PC-3 (cell line): ENCODE measurements at regions not wholly inside any gene's neighbourhood (a gene's known extent, or its start where the extent isn't known, plus 50 kb on each side); places are given as distances from the start of the nearest gene placed in this dataset.
A peak's percentile ranks its signal among the peaks of the same experiment; 100 is the strongest.

Source experiments
- ATAC-seq: fragments of 200-7000 bp; cut with Tn5 transposase; 2 replicates; pipeline ENCODE4 v1.9.1; 2020; ENCODE audit warnings: mild to moderate bottlenecking, moderate library complexity
- BruUV-seq: library from RNA; stranded (reverse); fragments of 400-500 nt; replicated peaks from 2 replicates; lab custom pipeline; 2021; lab: Mats Ljungman, UMichigan
- CTCF ChIA-PET: fragments of 300-600 bp; sonication (Branson Sonifier 250); formaldehyde crosslinking; loops from one replicate; lab custom pipeline; 2022; ENCODE audit warnings: antibody characterized with exemption; lab: Charles Lee
- POLR2A ChIA-PET: fragments of 300-600 bp; sonication (Branson Sonifier 250); formaldehyde crosslinking; loops from one replicate; lab custom pipeline; 2022; ENCODE audit warnings: antibody characterized with exemption; ENCODE audit not compliant: unreplicated experiment; lab: Charles Lee
- DNase-seq: peaks from one replicate; pipeline ENCODE4 v3.0.0-alpha.2; 2015
- H2AFZ ChIP-seq: fragments of 300-600 bp; sonication (generic); 2 replicates; pipeline ENCODE4 v1.6.0; 2016; ENCODE audit warnings: antibody characterized with exemption, low read length
- H3F3A ChIP-seq: fragments of 300-600 bp; sonication (generic); one replicate; pipeline ENCODE4 v1.6.0; 2017; ENCODE audit warnings: antibody characterized with exemption, low read length, control low read depth, mild to moderate bottlenecking; ENCODE audit not compliant: unreplicated experiment
- H3K27ac ChIP-seq: fragments of 300-600 bp; sonication (generic); 2 replicates; pipeline ENCODE4 v1.5.1; 2016; ENCODE audit warnings: mild to moderate bottlenecking, low read length
- H3K27me3 ChIP-seq: fragments of 300-600 bp; sonication (generic); 2 replicates; pipeline ENCODE4 v1.6.1; 2016; ENCODE audit warnings: low read length, mixed read lengths
- H3K36me3 ChIP-seq: fragments of 300-600 bp; sonication (generic); 2 replicates; pipeline ENCODE4 v1.6.1; 2016; ENCODE audit warnings: low read depth, mixed run types, low read length, mixed read lengths
- H3K4me1 ChIP-seq: fragments of 300-600 bp; sonication (generic); 2 replicates; pipeline ENCODE4 v1.5.1; 2016; ENCODE audit warnings: low read length; ENCODE audit not compliant: insufficient read depth
- H3K4me2 ChIP-seq: fragments of 300-600 bp; sonication (generic); 2 replicates; pipeline ENCODE4 v1.6.0; 2016; ENCODE audit warnings: low read length
- H3K4me3 ChIP-seq: fragments of 300-600 bp; sonication (generic); 2 replicates; pipeline ENCODE4 v1.5.1; 2016; ENCODE audit warnings: mild to moderate bottlenecking, low read length, mixed read lengths
- H3K79me2 ChIP-seq: fragments of 300-600 bp; sonication (generic); 2 replicates; pipeline ENCODE4 v1.6.1; 2017; ENCODE audit warnings: low read length, mixed read lengths
- H3K9ac ChIP-seq: fragments of 300-600 bp; sonication (generic); 2 replicates; pipeline ENCODE4 v1.6.0; 2016; ENCODE audit warnings: mild to moderate bottlenecking, low read length
- H3K9me2 ChIP-seq: fragments of 300-600 bp; sonication (generic); replicated peaks from 2 replicates; pipeline ENCODE4 v1.6.1; 2016; ENCODE audit warnings: mixed run types, low read length, mixed read lengths
- H3K9me3 ChIP-seq: fragments of 300-600 bp; sonication (generic); 2 replicates; pipeline ENCODE4 v1.6.1; 2016; ENCODE audit warnings: low read length, mixed read lengths
- H4K20me1 ChIP-seq: fragments of 300-600 bp; sonication (generic); 2 replicates; pipeline ENCODE4 v1.6.1; 2016; ENCODE audit warnings: low read length, mixed read lengths
- EZH2 ChIP-seq: fragments of 300-600 bp; sonication (generic); IDR thresholded peaks from one replicate; pipeline ENCODE4 v1.6.1; 2017; ENCODE audit warnings: antibody characterized with exemption, mild to moderate bottlenecking, low read length; ENCODE audit not compliant: unreplicated experiment
- EZH2phosphoT487 ChIP-seq: fragments of 300-600 bp; sonication (generic); IDR thresholded peaks from 2 replicates; pipeline ENCODE4 v1.6.1; 2018; ENCODE audit warnings: mild to moderate bottlenecking, antibody characterized with exemption, low read length, borderline replicate concordance
- intact Hi-C: fragments of 100-400 bp; cut with micrococcal nuclease; formaldehyde crosslinking; loops from 2 replicates; pipeline ENCODE4 v1.9.0; 2023
- TF ChIP-seq, protein P1 (sequence below): fragments of 300-600 bp; sonication (generic); conservative IDR thresholded peaks from 2 replicates; pipeline ENCODE4 v1.5.1; 2017; ENCODE audit warnings: antibody characterized with exemption, low read depth, mild to moderate bottlenecking, low read length

DNA sequence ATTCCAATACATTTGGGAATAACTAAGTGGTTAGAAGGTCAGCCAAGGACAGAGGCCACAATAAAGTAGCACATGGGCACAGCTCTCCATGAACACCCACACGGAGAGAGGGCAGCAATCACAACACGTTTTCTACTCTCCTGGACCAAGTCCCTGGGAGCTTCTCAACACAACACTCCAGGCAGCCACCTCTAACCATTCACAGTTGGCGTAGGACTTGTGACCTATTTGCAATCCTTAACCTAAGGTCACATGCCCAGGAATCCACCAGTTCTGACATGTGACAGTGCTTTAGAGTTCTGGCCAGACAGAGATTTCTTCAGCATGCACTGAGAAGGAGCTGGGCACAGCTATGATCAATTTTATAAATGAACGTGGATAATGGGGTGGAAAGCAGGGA is 280.8 kb downstream of the SHQ1 start:
- Histone ChIP-seq H3K9ac (no peak overlapping the region), H4K20me1 (no peaks in the 10 kb centered on the region), H3K4me2 (no peak overlapping the region), H2AFZ (no peak overlapping the region), H3K9me2 (no peaks in the 10 kb centered on the region), H3K4me1 (no peaks in the 10 kb centered on the region; the same call in 1 of the 2 replicates), H3K9me3 (no peaks in the 10 kb centered on the region), H3K36me3 (no peaks in the 10 kb centered on the region), H3K27ac (no peak overlapping the region), H3K27me3 (no peaks in the 10 kb centered on the region), H3K4me3 (no peak overlapping the region), H3K79me2 (no peaks in the 10 kb centered on the region), H3F3A (no peaks in the 10 kb centered on the region)
- ChIA-PET CTCF (no interaction called here), POLR2A (no interaction called here)
- intact Hi-C loops, result no loop called here
- no TSS peak for BruUV-seq
- ATAC-seq (no peak), DNase-seq (no peak)
- no peak for TF ChIP-seq EZH2phosphoT487
- TF ChIP-seq, protein P1, sequence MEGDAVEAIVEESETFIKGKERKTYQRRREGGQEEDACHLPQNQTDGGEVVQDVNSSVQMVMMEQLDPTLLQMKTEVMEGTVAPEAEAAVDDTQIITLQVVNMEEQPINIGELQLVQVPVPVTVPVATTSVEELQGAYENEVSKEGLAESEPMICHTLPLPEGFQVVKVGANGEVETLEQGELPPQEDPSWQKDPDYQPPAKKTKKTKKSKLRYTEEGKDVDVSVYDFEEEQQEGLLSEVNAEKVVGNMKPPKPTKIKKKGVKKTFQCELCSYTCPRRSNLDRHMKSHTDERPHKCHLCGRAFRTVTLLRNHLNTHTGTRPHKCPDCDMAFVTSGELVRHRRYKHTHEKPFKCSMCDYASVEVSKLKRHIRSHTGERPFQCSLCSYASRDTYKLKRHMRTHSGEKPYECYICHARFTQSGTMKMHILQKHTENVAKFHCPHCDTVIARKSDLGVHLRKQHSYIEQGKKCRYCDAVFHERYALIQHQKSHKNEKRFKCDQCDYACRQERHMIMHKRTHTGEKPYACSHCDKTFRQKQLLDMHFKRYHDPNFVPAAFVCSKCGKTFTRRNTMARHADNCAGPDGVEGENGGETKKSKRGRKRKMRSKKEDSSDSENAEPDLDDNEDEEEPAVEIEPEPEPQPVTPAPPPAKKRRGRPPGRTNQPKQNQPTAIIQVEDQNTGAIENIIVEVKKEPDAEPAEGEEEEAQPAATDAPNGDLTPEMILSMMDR, result no peak
- no peak for TF ChIP-seq EZH2

DNA sequence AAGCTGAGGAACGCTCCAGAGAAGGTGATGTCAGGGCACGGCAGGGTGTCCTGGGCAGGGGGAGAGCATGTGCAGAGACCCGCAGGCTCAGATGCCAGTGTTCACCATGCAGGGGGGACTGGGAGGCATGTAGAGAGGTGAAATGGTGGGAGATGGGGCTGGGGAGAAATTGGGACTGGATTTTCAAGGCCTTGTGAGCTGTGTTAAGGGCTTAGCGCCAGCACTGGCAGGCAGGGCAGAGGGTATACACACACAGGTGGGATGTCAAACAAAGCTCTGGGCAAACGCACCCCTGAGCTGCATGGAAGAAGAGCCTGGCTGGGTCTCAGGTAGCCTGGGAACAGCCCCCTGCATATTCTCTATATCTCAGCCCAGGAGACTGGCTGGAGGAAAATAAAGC is 282.7 kb downstream of the SHQ1 start:
- Histone ChIP-seq H3K9ac (no peak overlapping the region), H3K36me3 (no peaks in the 10 kb centered on the region), H3K4me2 (no peak overlapping the region), H3K79me2 (no peaks in the 10 kb centered on the region), H3K27me3 (no peaks in the 10 kb centered on the region), H3K9me2 (no peaks in the 10 kb centered on the region), H3F3A (no peaks in the 10 kb centered on the region), H3K27ac (no peak overlapping the region), H3K4me1 (no peaks in the 10 kb centered on the region), H4K20me1 (no peaks in the 10 kb centered on the region), H3K9me3 (no peaks in the 10 kb centered on the region), H3K4me3 (no peak overlapping the region), H2AFZ (no peak overlapping the region)
- no TSS peak for BruUV-seq
- POLR2A ChIA-PET, result no interaction called here
- CTCF ChIA-PET, result no interaction called here
- TF ChIP-seq EZH2phosphoT487 (no peak), EZH2 (no peak)
- TF ChIP-seq, protein P1, result no peak
- intact Hi-C loops, result no loop called here
- DNase-seq, result no peak
- no peak for ATAC-seq

DNA sequence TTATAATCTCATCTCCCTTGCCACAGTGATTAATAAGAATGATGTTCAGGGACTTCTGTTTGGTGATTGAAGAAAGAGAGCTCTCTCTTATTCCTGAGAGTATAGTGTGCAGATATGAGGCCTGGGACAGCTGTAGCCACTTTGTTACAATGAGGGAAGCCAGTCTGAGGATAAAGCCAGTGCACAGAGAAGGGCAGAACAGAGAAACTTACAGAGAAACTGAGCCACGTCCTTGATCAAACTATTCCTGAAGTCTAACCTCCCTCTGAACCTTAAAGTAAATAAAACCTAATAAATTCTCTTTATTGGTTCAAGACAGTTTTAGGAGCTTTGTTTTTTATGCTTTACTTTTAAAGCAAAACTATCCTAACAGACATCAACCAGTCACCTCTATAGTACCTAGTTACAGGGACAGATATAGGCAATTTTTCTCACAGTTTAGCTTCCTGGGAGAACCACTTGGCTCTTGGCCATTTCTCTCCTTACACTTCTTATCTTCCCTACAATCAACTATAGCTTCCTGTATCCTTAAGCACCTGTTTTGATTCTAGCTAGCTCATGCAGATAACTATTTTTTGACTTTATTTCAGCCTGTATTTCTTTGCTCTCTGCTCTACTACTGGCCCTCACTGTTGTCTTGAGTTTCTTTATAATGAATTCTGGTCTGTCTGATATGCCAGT is 284.4 kb downstream of the SHQ1 start:
- ATAC-seq, result no peak
- Histone ChIP-seq H3K36me3 (no peaks in the 10 kb centered on the region), H3K27me3 (no peaks in the 10 kb centered on the region), H3K4me1 (no peaks in the 10 kb centered on the region), H3K9ac (no peak overlapping the region), H3K79me2 (no peaks in the 10 kb centered on the region), H3K4me2 (no peak overlapping the region), H3K9me2 (no peaks in the 10 kb centered on the region), H3K9me3 (no peaks in the 10 kb centered on the region), H3K27ac (no peak overlapping the region), H3K4me3 (no peak overlapping the region), H2AFZ (no peak overlapping the region), H4K20me1 (no peaks in the 10 kb centered on the region), H3F3A (no peaks in the 10 kb centered on the region)
- POLR2A ChIA-PET, result no interaction called here
- no TSS peak for BruUV-seq
- TF ChIP-seq EZH2, result no peak
- TF ChIP-seq, protein P1, result no peak
- TF ChIP-seq EZH2phosphoT487, result no peak
- intact Hi-C loops, result no loop called here
- DNase-seq, result peak; percentile 14
- CTCF ChIA-PET, result no interaction called here
